ENCODE measurements at regions not wholly inside any gene's neighbourhood (a gene's known extent, or its start where the extent isn't known, plus 50 kb on each side); places are given as distances from the start of the nearest gene placed in this dataset.

GRCh38 chr4:178808106-178808505 is 1365.9 kb upstream of the AGA start:
- no peak overlapping the region for H3K27ac ChIP-seq (ENCODE audit: low read depth, low read length, poor library complexity, severe bottlenecking)
- no peaks in the 10 kb centered on the region for H3K4me1 ChIP-seq (ENCODE audit: insufficient read depth, low read length, poor library complexity, severe bottlenecking)
- no peak overlapping the region for H3K4me3 ChIP-seq (ENCODE audit: low read depth, low read length, poor library complexity, severe bottlenecking)
- ChIA-PET CTCF (no interaction called here), POLR2A (ENCODE audit: low non-redundant PET) (no interaction called here)
- TF ChIP-seq CTCF (conservative IDR thresholded peaks at IDR 0.05; ENCODE audit: low read depth, low read length), result no peak
- no peak for DNase-seq (ENCODE audit: low spot score)
- no peaks in the 10 kb centered on the region for H3K9me3 ChIP-seq (ENCODE audit: low read depth, low read length, poor library complexity, severe bottlenecking)
- intact Hi-C loops (cut with micrococcal nuclease; ENCODE audit: unreplicated experiment), result no loop called here
- H3K36me3 ChIP-seq (ENCODE audit: insufficient read depth, low read length, poor library complexity, severe bottlenecking), result no peaks in the 10 kb centered on the region
- no TSS peak for BruUV-seq (replicated peaks)
- peaks cover 2% of the 10 kb centered on the region for H3K27me3 ChIP-seq (replicated peaks; ENCODE audit: insufficient read depth, low read depth, low read length, poor library complexity)

- H3K27ac ChIP-seq (ENCODE audit: low read depth, low read length, poor library complexity, severe bottlenecking), result no peak overlapping the region
- CTCF ChIA-PET, result no interaction called here
- no peaks in the 10 kb centered on the region for H3K4me1 ChIP-seq (ENCODE audit: insufficient read depth, low read length, poor library complexity, severe bottlenecking)
- POLR2A ChIA-PET (ENCODE audit: low non-redundant PET), result no interaction called here
- DNase-seq (ENCODE audit: low spot score), result no peak
- H3K4me3 ChIP-seq (ENCODE audit: low read depth, low read length, poor library complexity, severe bottlenecking), result no peak overlapping the region
- BruUV-seq (replicated peaks), result no TSS peak
- no peaks in the 10 kb centered on the region for H3K27me3 ChIP-seq (replicated peaks; ENCODE audit: insufficient read depth, low read depth, low read length, poor library complexity)
- intact Hi-C loops (cut with micrococcal nuclease; ENCODE audit: unreplicated experiment), result no loop called here
- H3K9me3 ChIP-seq (ENCODE audit: low read depth, low read length, poor library complexity, severe bottlenecking), result no peaks in the 10 kb centered on the region
- H3K36me3 ChIP-seq (ENCODE audit: insufficient read depth, low read length, poor library complexity, severe bottlenecking), result no peaks in the 10 kb centered on the region
- TF ChIP-seq CTCF (conservative IDR thresholded peaks at IDR 0.05; ENCODE audit: low read depth, low read length) (no peak), EZH2 (IDR thresholded peaks at IDR 0.05; ENCODE audit: borderline replicate concordance, low read depth, low read length, poor library complexity, severe bottlenecking) (no peak)
These were observed 1367.7 kb upstream of the AGA start for GRCh38 chr4:178809921-178810320.

- H3K27ac ChIP-seq (ENCODE audit: low read depth, low read length, poor library complexity, severe bottlenecking), result no peak overlapping the region
- BruUV-seq (replicated peaks), result no TSS peak
- intact Hi-C loops (cut with micrococcal nuclease; ENCODE audit: unreplicated experiment), result no loop called here
- H3K36me3 ChIP-seq (ENCODE audit: insufficient read depth, low read length, poor library complexity, severe bottlenecking), result no peaks in the 10 kb centered on the region
- no peak overlapping the region for H3K4me3 ChIP-seq (ENCODE audit: low read depth, low read length, poor library complexity, severe bottlenecking)
- H3K27me3 ChIP-seq (replicated peaks; ENCODE audit: insufficient read depth, low read depth, low read length, poor library complexity), result no peaks in the 10 kb centered on the region
- POLR2A ChIA-PET (ENCODE audit: low non-redundant PET), result no interaction called here
- TF ChIP-seq CTCF (conservative IDR thresholded peaks at IDR 0.05; ENCODE audit: low read depth, low read length) (no peak), EZH2 (IDR thresholded peaks at IDR 0.05; ENCODE audit: borderline replicate concordance, low read depth, low read length, poor library complexity, severe bottlenecking) (no peak)
- CTCF ChIA-PET, result no interaction called here
- no peaks in the 10 kb centered on the region for H3K9me3 ChIP-seq (ENCODE audit: low read depth, low read length, poor library complexity, severe bottlenecking)
- DNase-seq (ENCODE audit: low spot score), result no peak
- H3K4me1 ChIP-seq (ENCODE audit: insufficient read depth, low read length, poor library complexity, severe bottlenecking), result no peaks in the 10 kb centered on the region
These were observed 1369.1 kb upstream of the AGA start for GRCh38 chr4:178811356-178811755.
